ENCODE measurements at regions not wholly inside any gene's neighbourhood (a gene's known extent, or its start where the extent isn't known, plus 50 kb on each side); places are given as distances from the start of the nearest gene placed in this dataset.
"Not testable (repeated sequence)": the region's sequence is repeated elsewhere in the genome, so short reads cannot be mapped to it uniquely, and the experiment has no call there.

DNA sequence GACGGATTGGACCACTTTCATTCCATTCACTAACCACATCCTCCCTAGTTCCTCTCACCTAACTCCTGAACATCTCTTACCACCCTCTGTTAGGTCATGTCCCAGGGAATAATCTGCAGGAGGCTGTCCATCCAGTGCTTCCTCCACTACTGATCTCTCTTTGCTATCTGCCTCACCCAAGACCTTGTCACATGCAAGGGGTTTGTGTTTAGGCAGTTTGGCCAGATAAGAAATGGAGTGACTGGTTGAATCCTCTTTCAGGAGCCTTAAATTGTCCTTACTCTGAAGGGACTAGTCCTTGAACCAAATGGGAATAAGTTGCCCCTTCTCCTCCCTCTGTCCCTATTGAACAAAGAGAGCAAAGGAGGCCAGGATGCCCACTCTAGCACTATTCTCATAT is 249.2 kb upstream of the BTG1 start:
- WGBS, 2 donors, result 96 to 97% methylated on average over 1 of the region's 1 CpG
- Histone ChIP-seq H3K9me3 (ENCODE audit: control insufficient read depth, low read length) (no peaks in the 10 kb centered on the region), H3K4me1 (ENCODE audit: control insufficient read depth in 1 of 2, insufficient read depth in 2 of 2, low read length in 2 of 2) (no peaks in the 10 kb centered on the region), H3K4me3 (ENCODE audit: low read length in 2 of 2) (no peak overlapping the region), H3K27me3 (ENCODE audit: control insufficient read depth in 1 of 2, insufficient read depth in 2 of 2, low read length in 1 of 2) (no peaks in the 10 kb centered on the region), H3K27ac (ENCODE audit: low read depth in 1 of 2, low read length in 2 of 2) (no peak overlapping the region), H3K36me3 (ENCODE audit: control insufficient read depth in 1 of 2, insufficient read depth in 2 of 2, low read length in 1 of 2) (no peaks in the 10 kb centered on the region)
- DNase-seq (no peak), ATAC-seq (ENCODE audit: low FRiP score) (no peak)
- intact Hi-C loops (cut with DNase I), result no loop called here

DNA sequence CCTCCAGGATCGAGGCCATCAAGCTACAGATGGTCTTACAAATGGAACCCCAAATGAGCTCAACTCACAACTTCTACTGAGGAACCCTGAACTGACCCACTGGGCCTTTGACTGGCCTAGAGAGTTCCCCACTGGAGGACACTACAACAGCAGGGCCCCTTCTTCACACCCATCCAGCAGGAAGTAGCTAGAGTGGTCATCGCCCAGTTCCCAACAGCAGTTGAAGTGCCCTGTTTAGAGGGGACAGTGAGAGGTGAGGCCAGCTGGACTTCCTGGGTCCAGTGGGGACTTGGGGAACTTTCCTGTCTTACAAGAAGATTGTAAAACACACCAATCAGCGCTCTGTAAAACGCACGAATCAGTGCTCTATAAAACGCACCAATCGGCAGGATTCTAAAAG is 247.9 kb upstream of the BTG1 start:
- WGBS, 2 donors, result 93 to 97% methylated on average over 7 of the region's 7 CpGs
- intact Hi-C loops (cut with DNase I), result no loop called here
- no peaks in the 10 kb centered on the region for H3K36me3 ChIP-seq (ENCODE audit: control insufficient read depth in 1 of 2, insufficient read depth in 2 of 2, low read length in 1 of 2)

DNA sequence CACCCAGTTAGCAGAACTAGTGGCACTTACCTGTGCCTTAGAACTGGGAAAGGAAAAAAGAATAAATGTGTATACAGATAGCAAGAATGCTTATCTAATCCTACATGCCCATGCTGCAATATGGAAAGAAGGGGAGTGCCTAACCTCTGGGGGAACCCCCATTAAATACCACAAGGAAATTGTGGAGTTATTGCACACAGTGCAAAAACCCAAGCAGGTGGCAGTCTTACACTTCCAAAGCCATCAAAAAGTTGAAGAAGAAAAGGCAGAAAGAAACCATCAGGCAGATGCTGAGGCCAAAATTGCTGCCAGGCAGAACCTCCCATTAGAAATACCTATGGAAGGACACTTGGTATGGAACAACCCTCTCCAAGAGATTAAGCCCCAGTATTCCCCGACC is 246.1 kb upstream of the BTG1 start:
- H3K27me3 ChIP-seq (ENCODE audit: control insufficient read depth in 1 of 2, insufficient read depth in 2 of 2, low read length in 1 of 2); ATAC-seq (ENCODE audit: low FRiP score); H3K4me3 ChIP-seq (ENCODE audit: low read length in 2 of 2); H3K9me3 ChIP-seq (ENCODE audit: control insufficient read depth, low read length); intact Hi-C loops (cut with DNase I); H3K36me3 ChIP-seq (ENCODE audit: control insufficient read depth in 1 of 2, insufficient read depth in 2 of 2, low read length in 1 of 2); H3K27ac ChIP-seq (ENCODE audit: low read depth in 1 of 2, low read length in 2 of 2); DNase-seq; H3K4me1 ChIP-seq (ENCODE audit: control insufficient read depth in 1 of 2, insufficient read depth in 2 of 2, low read length in 2 of 2): not testable (repeated sequence)
- 92 to 100% methylated on average over 1 of the region's 1 CpG for WGBS, 2 donors

More for the DNA sequence above, 247.9 kb upstream of the BTG1 start:
- Histone ChIP-seq H3K4me3 (ENCODE audit: low read length in 2 of 2) (no peak overlapping the region), H3K27me3 (ENCODE audit: control insufficient read depth in 1 of 2, insufficient read depth in 2 of 2, low read length in 1 of 2) (no peaks in the 10 kb centered on the region), H3K4me1 (ENCODE audit: control insufficient read depth in 1 of 2, insufficient read depth in 2 of 2, low read length in 2 of 2) (no peaks in the 10 kb centered on the region), H3K9me3 (ENCODE audit: control insufficient read depth, low read length) (no peaks in the 10 kb centered on the region), H3K27ac (ENCODE audit: low read depth in 1 of 2, low read length in 2 of 2) (no peak overlapping the region)
- DNase-seq (no peak), ATAC-seq (ENCODE audit: low FRiP score) (no peak)

DNA sequence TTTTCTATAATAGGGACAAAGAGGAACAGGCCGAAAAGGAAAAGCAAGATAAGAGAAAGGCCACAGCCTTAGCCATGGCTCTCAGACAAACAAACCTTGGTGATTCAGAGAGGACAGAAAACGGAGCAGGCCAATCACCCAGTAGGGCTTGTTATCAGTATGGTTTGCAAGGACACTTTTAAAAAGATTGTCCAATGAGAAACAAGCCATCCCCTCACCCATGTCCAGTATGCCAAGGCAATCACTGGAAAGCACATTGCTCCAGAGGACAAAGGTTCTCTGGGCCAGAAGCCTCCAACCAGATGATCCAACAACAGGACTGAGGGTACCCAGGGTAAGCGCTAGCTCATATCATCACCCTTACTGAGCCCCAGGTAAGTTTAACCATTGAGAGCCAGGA is 243.8 kb upstream of the BTG1 start:
- Histone ChIP-seq H3K27ac (ENCODE audit: low read depth in 1 of 2, low read length in 2 of 2) (no peak overlapping the region), H3K9me3 (ENCODE audit: control insufficient read depth, low read length) (peaks cover 2% of the 10 kb centered on the region), H3K27me3 (ENCODE audit: control insufficient read depth in 1 of 2, insufficient read depth in 2 of 2, low read length in 1 of 2) (no peaks in the 10 kb centered on the region), H3K4me3 (ENCODE audit: low read length in 2 of 2) (no peak overlapping the region), H3K36me3 (ENCODE audit: control insufficient read depth in 1 of 2, insufficient read depth in 2 of 2, low read length in 1 of 2) (no peaks in the 10 kb centered on the region), H3K4me1 (ENCODE audit: control insufficient read depth in 1 of 2, insufficient read depth in 2 of 2, low read length in 2 of 2) (no peaks in the 10 kb centered on the region)
- intact Hi-C loops (cut with DNase I), result no loop called here
- no peak for DNase-seq
- ATAC-seq (ENCODE audit: low FRiP score), result no peak
- 45 to 73% methylated on average over 3 of the region's 3 CpGs for WGBS, 2 donors

DNA sequence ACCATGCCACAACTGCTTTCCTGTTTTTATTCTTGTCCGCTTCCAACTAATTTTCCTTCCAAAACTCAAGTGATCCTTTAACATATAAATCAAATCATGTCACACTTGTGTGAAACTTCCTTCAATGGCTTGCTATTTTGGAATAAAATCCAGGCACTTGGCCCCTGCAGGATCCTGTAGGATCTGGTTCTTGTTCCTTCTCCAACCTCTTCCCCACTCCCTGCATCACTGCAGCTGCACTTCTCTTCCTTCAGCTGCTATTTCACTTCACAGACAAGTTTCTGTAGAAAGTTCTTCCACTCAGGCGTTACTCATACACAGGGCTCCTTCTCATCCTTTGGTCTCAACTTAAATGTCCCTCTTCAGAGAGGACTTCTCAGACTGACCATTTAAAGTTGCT is 239.7 kb upstream of the BTG1 start:
- no peak for DNase-seq
- peaks cover 2% of the 10 kb centered on the region for H3K9me3 ChIP-seq (ENCODE audit: control insufficient read depth, low read length)
- ATAC-seq (ENCODE audit: low FRiP score), result no peak
- no peaks in the 10 kb centered on the region for H3K4me1 ChIP-seq (ENCODE audit: control insufficient read depth in 1 of 2, insufficient read depth in 2 of 2, low read length in 2 of 2)
- no peaks in the 10 kb centered on the region for H3K36me3 ChIP-seq (ENCODE audit: control insufficient read depth in 1 of 2, insufficient read depth in 2 of 2, low read length in 1 of 2)
- 51 to 62% methylated on average over 2 of the region's 2 CpGs for WGBS, 2 donors
- no peak overlapping the region for H3K4me3 ChIP-seq (ENCODE audit: low read length in 2 of 2)
- H3K27ac ChIP-seq (ENCODE audit: low read depth in 1 of 2, low read length in 2 of 2), result no peak overlapping the region
- intact Hi-C loops (cut with DNase I), result no loop called here
- no peaks in the 10 kb centered on the region for H3K27me3 ChIP-seq (ENCODE audit: control insufficient read depth in 1 of 2, insufficient read depth in 2 of 2, low read length in 1 of 2)

DNA sequence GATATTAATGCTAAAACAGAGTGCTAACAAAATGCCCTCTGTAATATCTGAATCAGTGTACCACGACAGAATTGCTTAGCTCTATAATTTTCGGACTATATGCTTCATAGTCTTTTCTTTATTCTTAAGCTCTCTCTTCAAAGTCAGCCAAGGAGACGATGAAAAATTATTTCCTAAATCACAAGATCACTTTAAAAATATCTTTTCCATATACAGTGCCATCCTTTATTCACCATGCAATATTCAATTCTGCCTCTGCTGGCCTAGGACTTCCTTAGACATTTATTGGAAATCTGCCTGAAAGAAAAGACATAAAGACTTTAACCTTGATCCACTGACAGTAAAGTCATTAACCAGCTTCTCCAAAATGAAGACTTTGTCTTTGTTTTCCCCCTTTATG is 238.9 kb upstream of the BTG1 start:
- H3K9me3 ChIP-seq (ENCODE audit: control insufficient read depth, low read length), result peaks cover 2% of the 10 kb centered on the region
- intact Hi-C loops (cut with DNase I), result no loop called here
- no peaks in the 10 kb centered on the region for H3K36me3 ChIP-seq (ENCODE audit: control insufficient read depth in 1 of 2, insufficient read depth in 2 of 2, low read length in 1 of 2)
- no peaks in the 10 kb centered on the region for H3K27me3 ChIP-seq (ENCODE audit: control insufficient read depth in 1 of 2, insufficient read depth in 2 of 2, low read length in 1 of 2)
- no peak overlapping the region for H3K4me3 ChIP-seq (ENCODE audit: low read length in 2 of 2)
- 75 to 89% methylated on average over 3 of the region's 3 CpGs for WGBS, 2 donors
- no peak for DNase-seq
- H3K4me1 ChIP-seq (ENCODE audit: control insufficient read depth in 1 of 2, insufficient read depth in 2 of 2, low read length in 2 of 2), result no peaks in the 10 kb centered on the region
- H3K27ac ChIP-seq (ENCODE audit: low read depth in 1 of 2, low read length in 2 of 2), result no peak overlapping the region
- no peak for ATAC-seq (ENCODE audit: low FRiP score)

DNA sequence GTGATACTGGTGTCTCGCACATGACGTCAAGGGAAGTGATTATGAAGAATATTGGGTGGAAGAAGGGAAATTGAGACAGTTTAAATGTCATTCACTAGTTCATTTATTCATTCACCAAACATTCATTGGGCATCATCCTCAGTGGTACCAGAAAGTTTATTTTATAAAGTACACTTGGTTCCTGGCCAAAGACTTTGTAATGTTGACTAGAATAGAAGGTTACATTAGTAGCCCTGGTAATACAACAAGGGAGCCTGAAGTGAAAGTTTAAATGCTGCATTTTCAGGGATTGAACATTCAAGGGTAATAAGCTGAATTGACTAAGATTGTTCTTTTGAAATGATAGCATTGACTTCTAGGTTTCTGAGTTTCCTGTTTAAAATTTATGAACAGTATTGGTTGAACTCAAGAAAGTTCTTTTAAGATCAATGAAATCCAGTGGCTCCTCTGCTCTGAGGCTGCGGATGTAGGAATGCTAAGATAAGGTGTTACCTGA is 236.8 kb upstream of the BTG1 start:
- Histone ChIP-seq H3K27ac (ENCODE audit: low read depth in 1 of 2, low read length in 2 of 2) (no peak overlapping the region), H3K27me3 (ENCODE audit: control insufficient read depth in 1 of 2, insufficient read depth in 2 of 2, low read length in 1 of 2) (no peaks in the 10 kb centered on the region), H3K4me1 (ENCODE audit: control insufficient read depth in 1 of 2, insufficient read depth in 2 of 2, low read length in 2 of 2) (no peaks in the 10 kb centered on the region), H3K9me3 (ENCODE audit: control insufficient read depth, low read length) (peaks cover 2% of the 10 kb centered on the region), H3K36me3 (ENCODE audit: control insufficient read depth in 1 of 2, insufficient read depth in 2 of 2, low read length in 1 of 2) (no peaks in the 10 kb centered on the region), H3K4me3 (ENCODE audit: low read length in 2 of 2) (no peak overlapping the region)
- DNase-seq (no peak), ATAC-seq (ENCODE audit: low FRiP score) (no peak)
- intact Hi-C loops (cut with DNase I), result no loop called here
- 93 to 95% methylated on average over 3 of the region's 3 CpGs for WGBS, 2 donors

DNA sequence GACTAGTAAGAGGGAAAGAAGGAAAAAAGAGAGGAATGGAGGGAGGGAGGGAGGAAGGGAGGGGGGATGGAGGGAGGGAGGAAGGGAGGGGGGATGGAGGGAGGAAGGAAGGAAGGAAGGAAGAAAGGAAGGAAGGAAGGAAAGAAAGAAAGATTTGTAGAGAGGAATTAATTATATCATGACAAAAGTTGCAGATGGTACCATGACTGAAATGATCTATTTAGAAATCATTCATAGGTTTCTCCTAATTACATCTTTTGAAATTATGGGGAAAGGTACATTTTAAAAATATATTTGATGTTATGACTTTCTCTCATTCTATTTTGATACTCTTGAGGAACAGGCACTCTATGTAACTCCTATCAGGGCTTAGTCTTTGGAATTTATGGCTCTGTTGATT is 236.2 kb upstream of the BTG1 start:
- no peaks in the 10 kb centered on the region for H3K4me1 ChIP-seq (ENCODE audit: control insufficient read depth in 1 of 2, insufficient read depth in 2 of 2, low read length in 2 of 2)
- ATAC-seq (ENCODE audit: low FRiP score) (no peak), DNase-seq (no peak)
- no peak overlapping the region for H3K4me3 ChIP-seq (ENCODE audit: low read length in 2 of 2)
- no peaks in the 10 kb centered on the region for H3K36me3 ChIP-seq (ENCODE audit: control insufficient read depth in 1 of 2, insufficient read depth in 2 of 2, low read length in 1 of 2)
- H3K9me3 ChIP-seq (ENCODE audit: control insufficient read depth, low read length), result no peaks in the 10 kb centered on the region
- no peaks in the 10 kb centered on the region for H3K27me3 ChIP-seq (ENCODE audit: control insufficient read depth in 1 of 2, insufficient read depth in 2 of 2, low read length in 1 of 2)
- intact Hi-C loops (cut with DNase I), result no loop called here
- H3K27ac ChIP-seq (ENCODE audit: low read depth in 1 of 2, low read length in 2 of 2), result no peak overlapping the region

DNA sequence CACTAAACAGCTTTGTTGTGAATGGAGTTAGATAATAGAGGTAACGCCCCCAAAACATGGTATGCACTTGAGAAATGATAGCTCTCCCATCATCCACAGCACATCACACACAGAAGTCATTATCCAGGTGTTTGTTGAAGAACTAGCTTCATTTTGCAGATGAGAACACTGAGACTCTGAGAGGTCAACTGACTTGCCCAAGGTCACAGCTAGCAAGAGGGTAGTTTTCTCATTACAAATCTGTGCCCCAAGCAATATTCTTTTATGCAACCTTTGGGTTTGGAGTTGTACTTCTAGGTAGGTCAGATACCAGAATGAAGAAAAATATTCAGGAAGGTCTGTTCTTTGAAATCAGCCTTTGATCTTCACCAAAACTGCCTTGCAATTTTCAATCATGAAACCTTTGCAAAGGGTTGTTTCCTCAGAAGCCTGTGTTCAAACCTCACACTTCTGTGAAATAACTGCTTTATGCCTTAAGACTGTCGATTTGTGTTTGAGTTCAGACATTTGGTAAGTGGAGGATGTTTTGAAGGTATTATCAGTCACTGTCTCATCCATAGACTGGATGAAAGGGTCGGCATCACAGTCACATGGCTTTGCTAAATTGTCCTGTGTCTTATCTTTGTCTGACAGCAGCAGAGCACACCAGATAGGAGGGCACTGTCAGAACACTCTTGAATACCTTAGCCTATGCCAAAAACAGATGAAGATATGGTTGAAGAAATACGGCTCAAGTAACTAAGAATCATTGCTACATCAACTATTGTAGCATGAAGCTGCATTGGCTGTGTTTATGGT is 233.2 kb upstream of the BTG1 start:
- H3K27me3 ChIP-seq (ENCODE audit: control insufficient read depth in 1 of 2, insufficient read depth in 2 of 2, low read length in 1 of 2), result no peaks in the 10 kb centered on the region
- no peaks in the 10 kb centered on the region for H3K4me1 ChIP-seq (ENCODE audit: control insufficient read depth in 1 of 2, insufficient read depth in 2 of 2, low read length in 2 of 2)
- no peaks in the 10 kb centered on the region for H3K36me3 ChIP-seq (ENCODE audit: control insufficient read depth in 1 of 2, insufficient read depth in 2 of 2, low read length in 1 of 2)
- H3K4me3 ChIP-seq (ENCODE audit: low read length in 2 of 2), result no peak overlapping the region
- no peaks in the 10 kb centered on the region for H3K9me3 ChIP-seq (ENCODE audit: control insufficient read depth, low read length)
- no peak overlapping the region for H3K27ac ChIP-seq (ENCODE audit: low read depth in 1 of 2, low read length in 2 of 2)
- DNase-seq (no peak), ATAC-seq (ENCODE audit: low FRiP score) (no peak)
- intact Hi-C loops (cut with DNase I), result no loop called here
- 82 to 85% methylated on average over 4 of the region's 4 CpGs for WGBS, 2 donors
